Mesothelial cell of epicardium (in vitro differentiated cells): ENCODE measurements at regions not wholly inside any gene's neighbourhood (a gene's known extent, or its start where the extent isn't known, plus 50 kb on each side); places are given as distances from the start of the nearest gene placed in this dataset.
A peak's percentile ranks its signal among the peaks of the same experiment; 100 is the strongest.
"Not testable (repeated sequence)": the region's sequence is repeated elsewhere in the genome, so short reads cannot be mapped to it uniquely, and the experiment has no call there.

Experiments
- DNase-seq, 2 experiments: peaks; one replicate each; pipeline ENCODE4 v3.0.0; 2021; ENCODE audit warnings: low spot score in 2 of 2; ENCODE audit not compliant: unreplicated experiment in 2 of 2
- H3K27ac Mint-ChIP-seq: 2 replicates; pipeline ENCODE4 v1.8.0; 2021; ENCODE audit warnings: mixed read lengths
- H3K27me3 Mint-ChIP-seq: 2 replicates; pipeline ENCODE4 v1.8.0; 2021; ENCODE audit warnings: low read depth, mixed read lengths
- H3K36me3 Mint-ChIP-seq: 2 replicates; pipeline ENCODE4 v1.8.0; 2021; ENCODE audit warnings: mixed read lengths
- H3K4me1 Mint-ChIP-seq: 2 replicates; pipeline ENCODE4 v1.8.0; 2021; ENCODE audit warnings: mixed read lengths
- H3K4me3 Mint-ChIP-seq: 2 replicates; pipeline ENCODE4 v1.8.0; 2021; ENCODE audit warnings: mild to moderate bottlenecking, moderate library complexity, mixed read lengths
- H3K9me3 Mint-ChIP-seq: 2 replicates; pipeline ENCODE4 v1.8.0; 2021; ENCODE audit warnings: mixed read lengths
- CTCF ChIP-seq: fragments of 200-600 bp; sonication (generic); IDR thresholded peaks from one replicate; pipeline ENCODE4 v1.5.0; 2021; ENCODE audit warnings: antibody characterized with exemption; ENCODE audit not compliant: unreplicated experiment

- Mint-ChIP-seq H3K4me1 (no peaks in the 10 kb centered on the region), H3K4me3 (no peak overlapping the region), H3K27ac (no peak overlapping the region), H3K36me3 (no peaks in the 10 kb centered on the region), H3K9me3 (peaks cover 36% of the 10 kb centered on the region), H3K27me3 (peaks cover 4% of the 10 kb centered on the region)
- no peak for DNase-seq
- TF ChIP-seq CTCF = no peak
Measured at GRCh38 chr7:156510966-156511365, 129.6 kb upstream of the RNF32 start.

- Mint-ChIP-seq H3K4me1 (no peaks in the 10 kb centered on the region), H3K9me3 (peaks cover 36% of the 10 kb centered on the region), H3K4me3 (no peak overlapping the region), H3K36me3 (no peaks in the 10 kb centered on the region), H3K27me3 (no peaks in the 10 kb centered on the region), H3K27ac (no peak overlapping the region)
- no peak for DNase-seq
- no peak for TF ChIP-seq CTCF
Measured at GRCh38 chr7:156509216-156509615, 131.4 kb upstream of the RNF32 start.

GRCh38 chr7:156505876-156506275 lies 134.7 kb upstream of the RNF32 start:
- Mint-ChIP-seq H3K36me3 (no peaks in the 10 kb centered on the region), H3K27ac (no peak overlapping the region), H3K4me1 (no peaks in the 10 kb centered on the region), H3K9me3 (peaks cover 26% of the 10 kb centered on the region), H3K4me3 (no peak overlapping the region), H3K27me3 (no peaks in the 10 kb centered on the region)
- no peak for DNase-seq
- TF ChIP-seq CTCF = no peak

GRCh38 chr7:156504687-156505545 lies 135.7 kb upstream of the RNF32 start:
- Mint-ChIP-seq H3K4me3 (no peak overlapping the region), H3K27me3 (no peaks in the 10 kb centered on the region), H3K4me1 (no peaks in the 10 kb centered on the region), H3K36me3 (no peaks in the 10 kb centered on the region), H3K27ac (no peak overlapping the region), H3K9me3 (peaks cover 17% of the 10 kb centered on the region)
- no peak for DNase-seq
- no peak for TF ChIP-seq CTCF

GRCh38 chr7:156504006-156504405 lies 136.6 kb upstream of the RNF32 start:
- no peaks in the 10 kb centered on the region for H3K4me1 Mint-ChIP-seq
- no peak overlapping the region for H3K27ac Mint-ChIP-seq
- DNase-seq = no peak
- no peak overlapping the region for H3K4me3 Mint-ChIP-seq
- TF ChIP-seq CTCF = no peak
- H3K9me3 Mint-ChIP-seq = peaks cover 10% of the 10 kb centered on the region
- no peaks in the 10 kb centered on the region for H3K36me3 Mint-ChIP-seq
- H3K27me3 Mint-ChIP-seq = no peaks in the 10 kb centered on the region

GRCh38 chr7:156503196-156503595 lies 137.4 kb upstream of the RNF32 start:
- H3K4me1 Mint-ChIP-seq = no peaks in the 10 kb centered on the region
- peak; percentile 16 for TF ChIP-seq CTCF
- no peaks in the 10 kb centered on the region for H3K36me3 Mint-ChIP-seq
- no peak overlapping the region for H3K4me3 Mint-ChIP-seq
- no peak for DNase-seq
- H3K27ac Mint-ChIP-seq = no peak overlapping the region
- H3K9me3 Mint-ChIP-seq = peaks cover 2% of the 10 kb centered on the region
- H3K27me3 Mint-ChIP-seq = no peaks in the 10 kb centered on the region

GRCh38 chr7:156501815-156502214 lies 138.8 kb upstream of the RNF32 start:
- not testable (repeated sequence) for H3K36me3 Mint-ChIP-seq, H3K27ac Mint-ChIP-seq, H3K9me3 Mint-ChIP-seq, H3K4me3 Mint-ChIP-seq, H3K27me3 Mint-ChIP-seq, DNase-seq, H3K4me1 Mint-ChIP-seq
